NCI-H128 (cell line): ENCODE measurements at regions not wholly inside any gene's neighbourhood (a gene's known extent, or its start where the extent isn't known, plus 50 kb on each side); places are given as distances from the start of the nearest gene placed in this dataset.

ENCODE experiments used
- DNase-seq: peaks from one replicate; lab custom pipeline; 2025; ENCODE audit not compliant: unreplicated experiment; lab: John Stamatoyannopoulos, UW

DNA sequence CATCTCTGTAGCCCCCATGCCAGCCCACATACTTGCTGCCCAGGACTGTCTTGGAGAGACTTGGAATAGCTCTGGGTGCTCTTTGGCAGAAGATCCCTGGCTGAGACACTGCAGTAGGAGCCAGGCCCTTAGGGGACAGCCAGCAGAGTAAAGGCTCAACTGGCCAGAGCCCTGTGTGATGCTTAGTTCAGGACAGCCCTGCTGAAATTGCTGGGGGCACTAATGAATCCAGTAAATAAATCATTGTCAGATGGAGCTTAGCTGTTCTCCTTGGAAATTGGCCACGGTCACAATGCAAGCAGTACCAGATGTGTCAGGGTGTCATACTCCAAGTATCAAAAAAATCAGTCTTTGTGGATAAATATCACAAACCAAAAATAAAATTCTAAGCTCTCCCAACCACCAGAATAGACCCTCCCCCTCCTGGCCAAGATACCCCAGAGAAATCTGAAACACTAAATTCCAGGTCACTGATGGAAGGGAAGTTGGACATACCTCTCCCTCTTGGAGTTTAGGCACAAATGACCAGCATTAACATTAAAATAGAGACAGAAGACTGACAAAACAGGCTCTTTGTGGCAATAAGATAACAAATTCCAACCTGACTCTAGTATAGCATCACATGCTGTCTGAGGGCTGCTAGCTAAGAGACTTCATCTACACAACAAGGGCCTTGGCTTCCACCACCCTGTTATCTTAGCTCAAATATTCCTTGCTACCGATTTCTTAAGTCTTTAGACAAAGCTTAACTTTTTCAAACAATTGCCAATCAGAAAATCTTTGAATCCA lies 83.2 kb upstream of the DNAH14 start:
- no peak for DNase-seq

DNA sequence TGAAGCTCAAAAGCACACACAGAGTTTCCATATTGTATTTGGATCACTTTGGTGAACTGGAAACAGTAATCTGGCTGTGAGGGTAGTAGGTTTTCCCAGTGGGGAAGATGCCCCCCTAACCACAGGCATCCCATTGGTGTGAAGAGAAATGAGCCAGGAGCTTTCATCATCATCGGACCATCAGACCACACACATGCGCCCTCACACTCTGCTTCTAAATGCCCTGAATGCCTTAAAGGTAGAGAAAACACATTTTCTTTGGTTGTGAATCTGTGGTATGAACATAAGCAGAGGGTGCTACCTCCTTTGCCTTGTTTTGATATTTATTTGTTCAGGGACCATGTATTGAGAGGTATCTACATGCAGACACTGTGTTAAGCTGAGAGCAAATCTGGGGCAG lies 79.0 kb upstream of the DNAH14 start:
- no peak for DNase-seq

DNA sequence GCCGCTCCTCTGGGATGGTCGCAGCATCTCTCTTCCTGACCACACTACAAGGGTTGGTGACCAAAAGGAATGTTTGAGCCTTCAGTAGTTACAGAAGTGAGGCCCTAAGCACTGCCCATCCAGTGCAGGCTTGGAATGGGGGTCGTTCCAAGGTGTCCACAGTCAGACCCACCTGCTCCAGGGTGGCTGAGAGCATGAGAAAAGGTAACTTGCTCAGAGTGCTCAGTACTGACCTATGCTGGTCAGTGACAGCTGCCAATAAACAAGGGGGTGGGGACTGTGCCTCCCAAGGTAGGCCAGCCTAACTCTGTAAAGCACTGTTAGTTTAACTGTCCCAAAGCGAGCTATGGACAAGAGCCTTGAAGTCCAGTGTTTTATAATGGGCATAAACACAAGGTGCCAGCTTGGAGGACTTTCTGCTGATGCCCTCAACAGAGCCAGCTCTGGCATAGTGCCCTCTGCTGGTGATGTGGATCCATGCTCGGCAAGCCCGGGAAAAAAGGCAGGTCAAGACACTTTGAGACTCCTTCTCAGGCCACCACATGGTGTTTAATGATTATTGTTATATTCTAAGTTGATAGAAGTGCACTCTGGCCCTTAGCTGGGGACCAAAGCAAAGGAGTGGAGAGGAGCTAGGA lies 78.1 kb upstream of the DNAH14 start:
- DNase-seq, result no peak

DNA sequence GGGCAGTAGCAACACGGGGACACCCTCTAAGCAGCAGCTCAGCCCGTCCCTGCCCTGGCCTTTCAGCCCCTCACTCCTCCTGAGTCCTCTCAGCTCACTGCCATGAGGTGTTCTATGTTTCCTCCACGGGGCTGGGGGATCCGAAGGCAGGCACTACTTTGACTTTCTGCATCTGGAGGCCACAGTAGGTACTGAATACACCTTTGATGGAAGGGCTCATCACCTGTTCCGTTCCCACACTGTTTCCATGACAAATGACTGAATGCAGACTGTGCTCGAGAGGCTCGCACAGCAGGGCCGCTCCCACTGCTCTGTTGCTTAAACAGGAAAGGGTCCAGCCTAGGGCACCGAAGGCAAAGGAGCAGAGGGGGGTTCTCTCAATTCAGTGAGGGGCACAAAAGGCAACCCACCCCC lies 77.6 kb upstream of the DNAH14 start:
- no peak for DNase-seq

DNA sequence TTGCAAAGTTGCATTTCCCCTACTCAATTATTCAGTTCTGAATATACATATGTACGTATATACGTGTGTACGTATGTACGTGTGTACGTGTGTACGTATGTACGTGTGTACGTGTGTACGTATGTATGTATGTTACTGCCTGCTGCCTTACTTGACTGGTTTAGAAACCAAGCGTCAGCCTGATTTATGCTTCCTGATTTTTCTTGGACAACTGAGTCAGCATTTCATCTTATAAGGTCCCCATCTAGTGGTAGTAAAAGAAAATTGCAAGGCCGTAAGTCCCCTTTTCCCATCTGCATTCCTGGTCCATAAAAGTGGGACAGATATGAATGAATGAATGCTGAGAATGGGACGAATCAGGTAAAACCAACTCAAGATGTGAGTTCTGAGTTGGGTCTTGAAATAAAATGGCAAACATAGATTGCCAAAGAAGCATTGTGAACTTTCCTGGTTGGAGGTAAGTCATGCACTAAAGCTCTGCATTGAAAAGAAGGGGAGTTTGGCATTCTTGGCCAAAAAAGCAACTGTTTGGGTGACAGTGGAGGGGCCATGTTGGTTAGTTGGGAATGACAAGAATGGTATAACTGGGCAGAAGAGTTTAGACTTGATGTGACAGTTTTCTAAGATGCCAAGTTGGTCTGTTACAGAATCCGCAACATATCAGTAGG lies 76.4 kb upstream of the DNAH14 start:
- peak; percentile 26 for DNase-seq

DNA sequence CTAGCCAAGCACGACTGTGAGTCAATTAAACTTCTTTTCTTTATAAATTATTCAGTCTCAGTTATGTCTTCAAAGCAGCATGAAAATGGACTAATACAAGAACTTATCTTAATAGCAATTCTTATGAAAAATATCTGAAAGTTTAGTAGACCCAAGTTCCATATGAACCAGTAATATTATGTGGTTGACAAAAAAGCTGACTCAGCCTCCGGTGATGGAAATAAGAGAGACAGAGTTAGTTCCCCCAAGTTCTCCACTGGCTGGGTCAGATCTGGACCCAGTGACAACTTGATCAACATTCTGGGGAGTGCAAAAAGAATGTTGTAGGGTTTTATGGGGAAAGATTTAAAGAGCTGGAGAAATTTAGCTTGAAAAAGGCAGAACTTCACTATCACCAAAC lies 72.5 kb upstream of the DNAH14 start:
- DNase-seq, result no peak

DNA sequence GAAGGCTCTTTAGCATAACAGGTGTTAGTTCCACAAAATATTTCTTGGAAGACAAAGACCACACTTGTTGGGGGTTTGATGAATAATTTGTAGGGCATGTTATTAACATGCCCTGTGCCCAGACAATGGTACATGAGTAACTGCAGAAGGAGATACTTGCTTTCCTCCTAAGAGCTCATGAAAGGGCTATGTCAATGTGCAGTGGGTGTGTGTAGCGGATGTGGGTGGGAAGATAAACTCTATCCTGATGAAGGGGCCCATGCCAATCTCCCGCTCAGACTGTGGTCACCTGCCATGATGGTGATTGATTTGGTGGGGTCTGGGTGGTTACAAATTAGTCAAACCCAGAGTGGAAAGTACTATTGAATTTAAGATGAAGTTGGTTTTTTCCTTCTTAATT lies 69.8 kb upstream of the DNAH14 start:
- no peak for DNase-seq

DNA sequence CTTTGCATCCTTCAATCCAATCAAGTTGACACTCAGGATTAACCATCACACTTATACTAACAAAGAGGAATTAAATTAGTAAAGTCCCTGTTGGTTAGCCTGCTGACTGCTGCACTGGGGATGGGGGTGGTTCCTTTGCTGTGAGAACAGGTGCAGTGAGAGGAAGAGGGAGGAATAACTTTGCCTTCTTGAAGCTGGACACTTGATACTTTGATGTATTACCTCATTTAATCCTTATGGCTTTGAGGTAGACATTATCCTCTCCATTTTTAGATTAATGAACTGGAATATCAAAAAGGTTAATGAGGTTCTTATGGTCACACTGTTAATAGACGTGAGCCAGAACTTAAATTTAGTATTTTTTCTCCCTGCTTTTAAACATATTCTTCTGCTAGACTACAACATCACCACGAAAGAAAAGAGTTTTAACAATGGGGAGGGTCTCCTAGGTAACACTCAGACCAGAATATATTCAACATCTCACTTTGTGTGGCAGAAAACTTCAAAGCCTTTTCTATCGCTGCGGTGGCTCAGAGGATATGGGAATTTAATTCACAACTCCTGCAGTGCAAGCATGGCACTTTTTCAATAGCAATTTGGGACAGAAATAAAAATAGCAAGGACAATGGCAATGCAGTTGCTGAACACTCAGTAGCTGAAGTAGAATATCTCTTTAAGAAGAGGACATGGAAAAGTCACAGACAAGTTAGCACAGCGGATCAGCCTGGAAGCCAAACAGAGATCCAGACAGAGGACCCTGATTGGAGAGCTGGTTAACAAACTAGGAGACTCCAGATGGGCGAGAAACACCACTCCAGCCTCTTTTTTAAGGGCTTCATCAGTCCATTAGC lies 68.8 kb upstream of the DNAH14 start:
- no peak for DNase-seq

DNA sequence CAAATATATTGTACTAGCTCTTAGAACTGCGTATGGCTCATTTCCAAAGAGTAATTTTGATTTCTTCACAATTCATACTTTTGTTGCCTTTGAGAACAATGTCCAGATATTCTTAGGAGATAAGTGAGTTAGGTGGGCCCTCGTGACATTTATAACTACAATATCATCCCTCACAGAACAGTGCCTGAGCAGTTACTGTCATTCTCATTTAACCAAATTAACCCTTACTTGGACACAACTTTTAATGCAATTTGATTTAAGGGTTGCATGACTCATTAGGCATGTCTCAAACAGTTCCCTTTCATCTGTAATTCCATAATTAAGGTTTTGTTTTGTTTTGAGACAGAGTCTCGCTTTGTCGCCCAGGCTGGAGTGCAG lies 68.1 kb upstream of the DNAH14 start:
- no peak for DNase-seq

DNA sequence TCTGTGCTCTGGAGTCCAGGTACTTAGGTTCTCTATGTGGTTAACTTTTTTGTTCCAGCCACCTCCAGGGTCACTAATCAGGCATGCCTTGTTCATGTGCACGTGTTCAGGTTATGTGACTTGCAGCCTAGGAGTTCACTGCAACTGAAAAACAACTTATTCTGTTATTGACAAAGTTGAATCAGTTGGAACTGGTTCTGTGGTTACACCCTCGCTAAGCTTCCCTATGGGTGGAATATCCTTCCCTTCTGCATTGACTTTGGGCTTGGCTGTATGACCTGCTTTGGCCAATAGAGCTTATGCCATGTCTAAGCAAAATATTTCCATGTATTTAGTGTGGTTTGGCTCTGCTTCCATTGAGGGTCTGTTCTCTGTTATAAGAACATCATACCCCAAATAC lies 66.0 kb upstream of the DNAH14 start:
- no peak for DNase-seq

DNA sequence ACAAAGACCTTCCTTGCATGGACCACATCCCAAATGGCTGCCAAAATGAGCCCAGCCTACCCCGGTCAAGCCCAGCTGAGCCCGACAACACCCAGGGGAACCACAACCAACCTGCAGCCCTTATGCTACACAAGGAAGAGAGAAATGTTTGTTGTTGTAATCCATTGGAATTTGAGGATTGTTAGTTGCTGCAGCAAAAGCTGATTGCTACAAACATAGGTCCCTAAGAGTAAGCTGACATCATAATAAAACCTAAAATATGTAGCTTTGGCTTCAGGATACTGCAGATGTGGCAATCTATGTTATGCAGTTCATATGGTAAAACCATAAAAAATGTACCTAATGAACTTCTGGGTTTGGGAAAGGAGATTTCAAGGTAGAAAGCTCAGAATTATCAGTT lies 65.5 kb upstream of the DNAH14 start:
- DNase-seq, result no peak

DNA sequence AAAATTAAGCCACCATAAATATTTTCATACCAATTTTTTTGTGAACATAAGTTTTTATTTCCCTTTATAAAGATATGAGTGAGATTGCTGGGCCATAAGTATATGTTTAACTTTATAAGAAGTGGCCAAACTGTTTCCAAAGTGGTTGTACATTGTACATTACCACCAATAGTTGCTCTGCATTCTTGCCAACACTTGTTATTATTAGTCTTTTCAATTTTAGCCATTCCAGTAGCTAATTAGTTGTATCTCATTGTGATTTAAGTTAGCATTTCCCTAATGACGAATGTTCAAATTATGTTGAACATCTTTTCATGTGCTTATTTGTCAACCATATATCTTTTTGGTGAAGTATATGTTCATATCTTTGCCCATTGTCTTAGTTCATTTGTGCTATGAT lies 64.0 kb upstream of the DNAH14 start:
- DNase-seq, result no peak

DNA sequence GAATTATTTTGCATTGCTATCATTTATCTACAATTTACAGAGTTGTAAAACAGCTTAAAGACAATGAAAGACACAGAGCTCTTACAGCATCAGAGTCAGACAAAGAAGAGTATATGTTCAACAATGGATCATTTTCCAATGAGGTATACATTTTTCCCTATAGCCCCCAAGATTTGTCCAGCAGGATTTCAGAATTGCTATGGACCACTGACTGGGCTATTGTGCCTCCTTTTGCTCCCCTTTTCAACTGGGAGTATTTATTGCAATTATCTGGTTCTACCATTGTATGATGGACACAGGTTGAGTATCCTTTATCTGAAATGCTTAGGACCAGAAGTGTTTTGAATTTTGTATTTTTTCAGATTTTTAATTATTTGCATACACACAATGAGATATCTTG lies 62.5 kb upstream of the DNAH14 start:
- no peak for DNase-seq

DNA sequence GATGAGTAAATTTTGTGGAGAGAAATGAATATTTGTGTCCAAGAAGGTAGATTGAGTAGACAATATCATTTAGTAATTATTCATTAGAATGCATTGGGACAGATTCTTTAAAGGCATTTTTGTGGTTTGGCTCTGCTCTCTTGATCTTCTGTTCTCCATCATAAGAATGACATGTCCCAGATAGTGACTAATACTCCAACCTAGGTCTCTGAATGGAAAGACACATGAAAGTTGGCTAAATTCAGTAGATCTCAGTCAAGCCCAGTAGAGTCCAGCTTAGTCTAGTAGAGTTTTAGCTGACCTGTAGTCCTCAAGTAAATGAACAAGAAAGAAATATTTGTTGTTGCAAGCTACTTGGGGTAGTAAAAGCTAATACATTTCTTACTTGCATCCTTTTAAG lies 61.8 kb upstream of the DNAH14 start:
- no peak for DNase-seq

DNA sequence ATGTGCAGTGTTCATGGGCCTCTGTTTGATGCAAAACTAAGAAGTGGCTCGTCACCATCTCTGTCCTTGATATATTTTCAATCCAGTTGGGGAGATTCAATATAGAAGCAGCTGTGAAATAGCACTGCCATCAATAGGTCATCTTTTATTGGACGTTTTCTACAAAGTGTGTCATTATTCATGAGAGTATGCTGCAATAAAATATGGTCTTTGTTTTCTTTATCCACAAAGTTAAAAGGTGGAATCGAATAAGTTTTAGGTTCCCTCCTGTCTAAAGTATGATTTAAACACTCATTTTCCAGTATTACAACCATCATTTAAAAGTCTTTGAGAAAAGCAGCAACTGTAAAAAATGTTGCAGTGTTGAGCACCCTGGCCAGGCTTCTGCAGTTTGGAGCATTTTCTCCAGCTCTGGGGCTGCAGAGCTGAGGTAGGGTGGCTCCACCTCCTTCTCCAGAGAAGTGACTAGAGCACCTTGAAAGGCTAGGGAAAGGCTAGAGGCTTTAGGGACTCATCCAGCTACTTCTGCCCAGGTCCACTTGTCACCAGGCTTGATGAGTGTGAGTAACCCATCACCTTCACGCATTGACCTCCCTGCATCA lies 56.5 kb upstream of the DNAH14 start:
- DNase-seq, result no peak

DNA sequence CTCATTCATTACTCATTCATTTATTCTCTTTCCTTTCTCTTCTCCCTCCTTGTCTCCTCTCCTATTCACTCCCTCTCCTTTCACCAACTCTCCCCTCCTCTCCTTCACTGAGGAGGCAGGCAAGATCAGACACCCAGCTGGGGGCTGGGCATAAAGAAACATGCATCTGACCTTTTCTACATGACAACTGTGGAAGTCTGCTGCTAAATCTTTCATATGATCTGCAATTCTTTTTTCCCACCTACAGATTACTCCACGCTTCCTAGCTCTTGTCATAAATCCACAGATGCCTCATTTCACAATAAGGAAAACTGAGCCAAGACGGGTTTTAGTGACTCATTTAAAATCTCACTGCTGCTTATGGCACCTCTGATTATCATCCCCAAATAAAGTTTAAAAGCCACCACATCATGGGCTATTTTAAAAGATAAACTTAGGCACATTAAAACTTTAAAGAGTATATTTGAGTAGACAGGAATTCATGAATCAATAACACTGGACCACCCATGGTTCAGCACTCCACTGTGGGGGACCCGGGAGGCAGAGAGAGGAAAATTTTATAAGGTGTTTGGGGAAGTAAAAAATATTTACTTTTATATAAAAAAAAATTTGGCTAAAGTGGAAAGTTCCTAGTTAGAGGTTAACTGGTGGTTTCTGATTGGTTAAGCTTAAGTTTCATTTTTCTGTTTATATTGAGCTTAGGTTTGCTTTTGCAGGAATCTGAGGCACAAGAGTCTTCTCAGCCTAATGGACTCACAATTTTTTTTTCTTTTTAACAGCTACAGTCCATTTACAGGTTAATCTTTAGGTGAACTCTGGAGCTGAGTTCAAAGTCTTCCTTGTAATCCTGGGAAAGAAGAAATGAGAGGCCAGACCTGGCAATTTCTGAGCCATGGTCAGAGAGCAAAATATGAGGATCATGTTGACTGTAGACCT lies 55.8 kb upstream of the DNAH14 start:
- no peak for DNase-seq

DNA sequence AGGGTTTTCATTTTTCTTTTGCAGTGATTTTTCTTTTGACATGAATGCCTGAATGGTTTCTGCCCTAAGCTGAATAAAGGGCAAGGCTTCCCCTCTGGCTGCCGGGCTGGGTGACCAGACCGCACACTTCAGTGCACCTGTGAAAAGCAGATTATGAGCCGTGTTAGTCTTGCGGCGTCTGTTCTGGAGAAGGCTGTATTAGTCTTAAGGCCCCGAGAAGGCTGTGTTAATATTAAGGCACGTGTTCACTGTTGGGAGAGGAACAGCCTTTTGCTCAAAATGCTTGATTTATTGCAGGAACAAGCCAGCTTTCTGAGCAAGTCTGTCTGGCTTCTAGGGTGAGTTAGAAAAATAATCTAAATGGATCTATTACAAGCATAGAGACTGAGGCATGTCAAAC lies 54.7 kb upstream of the DNAH14 start:
- no peak for DNase-seq

DNA sequence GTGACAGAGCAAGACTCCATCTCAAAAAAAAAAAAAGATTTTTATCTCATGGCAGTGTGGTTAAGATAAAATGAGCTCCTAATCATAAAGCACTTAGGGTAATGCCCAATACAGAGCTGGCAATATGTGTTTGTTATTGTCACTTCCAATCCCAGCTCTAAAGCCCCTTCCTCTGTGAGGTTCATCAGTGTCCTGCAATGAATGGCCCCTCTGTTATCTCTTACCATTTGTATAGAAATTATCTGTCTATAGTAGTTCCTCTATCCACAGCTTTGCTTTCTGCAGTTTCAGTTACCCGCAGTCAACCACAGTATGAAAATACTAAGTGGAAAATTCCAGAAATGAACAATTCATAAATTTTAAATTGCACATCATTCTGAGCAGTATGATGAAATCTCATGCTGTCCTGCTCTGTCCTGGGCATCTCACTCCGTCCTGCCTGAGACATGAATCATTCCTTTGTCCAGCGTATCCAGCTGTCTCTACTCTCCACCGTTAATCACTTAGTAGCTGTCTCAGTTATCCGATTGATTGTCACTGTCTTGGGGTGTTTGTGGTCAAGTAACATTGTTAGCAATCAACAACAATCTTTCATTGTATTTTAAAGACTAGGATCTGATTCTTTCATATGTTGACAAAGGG lies 50.2 kb upstream of the DNAH14 start:
- DNase-seq, result no peak
